HG03280 (cell line): ENCODE measurements at regions not wholly inside any gene's neighbourhood (a gene's known extent, or its start where the extent isn't known, plus 50 kb on each side); places are given as distances from the start of the nearest gene placed in this dataset.

ENCODE experiments used
- ATAC-seq: cut with Tn5 transposase; IDR thresholded peaks from one replicate; pipeline ENCODE4 v1.9.1; 2021; ENCODE audit warnings: mild to moderate bottlenecking, moderate library complexity; ENCODE audit not compliant: unreplicated experiment

DNA sequence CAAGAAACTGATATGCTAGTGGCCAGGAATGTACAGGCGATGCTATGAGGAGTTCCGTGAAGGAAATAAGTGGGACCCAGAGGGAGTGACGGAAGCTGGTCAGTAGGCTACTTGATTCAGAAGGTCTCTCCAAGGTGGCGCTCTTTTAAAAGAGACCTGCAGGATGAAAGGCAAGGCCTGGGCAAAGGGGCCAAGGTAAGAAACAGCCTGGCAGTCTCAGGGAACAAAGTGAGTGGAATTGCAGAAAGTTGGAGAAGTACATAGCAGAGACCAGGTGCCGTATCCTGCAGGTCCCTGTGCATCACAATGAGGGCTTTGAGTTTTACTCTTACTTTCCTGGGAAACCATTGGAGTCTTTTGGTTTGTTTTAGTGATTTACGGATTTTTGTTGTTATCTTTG, 905.6 kb downstream of the BCL11B start:
- ATAC-seq = no peak

DNA sequence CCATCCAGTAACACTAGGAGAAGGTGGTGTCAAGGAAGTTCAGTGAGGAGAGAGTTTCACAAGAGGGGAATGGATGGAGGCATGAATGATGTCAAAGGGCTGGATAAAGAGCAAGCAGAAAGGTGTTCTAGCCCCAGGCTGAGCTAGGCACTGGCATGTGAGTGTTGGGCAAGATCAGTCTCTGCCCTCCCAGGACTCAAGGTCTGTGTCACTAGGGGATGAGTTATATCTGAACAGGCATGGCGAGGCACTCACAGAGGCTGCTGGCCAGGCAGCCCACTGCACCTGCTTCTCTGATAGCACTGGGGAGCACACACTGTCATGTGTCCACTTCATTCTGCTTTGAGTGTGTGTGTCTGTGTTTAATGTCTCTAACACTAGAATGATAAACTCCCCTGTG, 903.8 kb downstream of the BCL11B start:
- ATAC-seq = no peak

DNA sequence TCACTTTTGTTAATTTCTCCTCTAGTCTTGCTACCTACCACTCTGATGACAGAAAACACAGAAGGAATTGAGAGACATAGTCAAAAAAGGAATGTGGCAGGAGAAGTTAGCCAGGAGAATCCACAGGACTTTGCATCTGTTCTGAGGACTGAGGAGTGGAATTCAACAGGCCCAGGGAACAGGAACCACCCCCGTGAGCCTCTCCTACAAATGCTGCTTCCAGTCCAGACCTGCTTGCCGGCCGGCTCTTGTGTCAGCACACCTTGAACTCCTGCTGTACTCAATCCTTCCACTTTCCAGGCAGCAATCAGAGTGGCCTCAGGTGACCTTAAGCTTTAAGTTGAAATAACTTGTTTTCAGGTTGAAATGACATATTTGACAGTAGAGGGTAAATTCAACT, 903.1 kb downstream of the BCL11B start:
- ATAC-seq = no peak

GRCh38 chr14:98369344-98369743, 902.7 kb downstream of the BCL11B start:
- ATAC-seq = no peak

DNA sequence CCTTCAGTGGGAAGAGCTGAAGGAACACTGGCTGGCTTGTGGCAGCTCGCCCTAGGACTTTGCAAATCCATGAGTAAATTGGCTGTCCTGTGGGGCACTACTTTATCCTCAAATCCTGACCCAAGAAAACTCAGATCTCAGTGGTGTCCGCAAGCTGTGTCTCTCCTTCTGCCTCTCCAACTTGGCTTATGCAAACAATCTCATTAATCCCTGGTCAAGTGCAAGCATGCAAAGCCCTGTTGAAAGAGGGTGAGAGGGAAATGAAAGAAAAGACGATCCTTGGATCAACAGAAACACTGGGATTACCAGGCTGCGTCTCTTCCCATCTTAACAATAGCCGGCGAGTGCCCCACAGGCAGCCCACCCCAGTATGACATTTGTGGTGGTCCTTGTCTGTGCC, 901.6 kb downstream of the BCL11B start:
- ATAC-seq = no peak

- no peak for ATAC-seq
These were observed 900.9 kb downstream of the BCL11B start for GRCh38 chr14:98371141-98371540.

DNA sequence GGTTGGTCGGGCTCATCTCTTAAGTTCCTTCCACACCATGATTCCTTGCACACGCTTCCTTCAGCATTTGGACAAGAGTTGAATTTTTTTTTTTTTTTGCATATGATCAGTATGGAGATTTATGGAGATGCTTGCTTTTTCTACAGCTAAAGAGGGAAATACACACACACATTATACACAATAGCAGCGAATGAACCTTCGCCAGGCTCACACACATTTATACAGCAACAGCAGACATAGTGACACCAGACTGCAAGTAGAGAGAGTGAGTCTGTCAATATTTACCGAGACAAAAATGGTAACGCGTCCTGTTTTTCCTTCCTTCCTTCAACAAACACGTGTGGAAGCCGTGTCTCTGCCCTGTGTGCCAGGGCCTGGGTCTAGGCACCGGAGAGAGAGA, 897.9 kb downstream of the BCL11B start:
- ATAC-seq = no peak

GRCh38 chr14:98375566-98375965, 896.4 kb downstream of the BCL11B start:
- no peak for ATAC-seq

DNA sequence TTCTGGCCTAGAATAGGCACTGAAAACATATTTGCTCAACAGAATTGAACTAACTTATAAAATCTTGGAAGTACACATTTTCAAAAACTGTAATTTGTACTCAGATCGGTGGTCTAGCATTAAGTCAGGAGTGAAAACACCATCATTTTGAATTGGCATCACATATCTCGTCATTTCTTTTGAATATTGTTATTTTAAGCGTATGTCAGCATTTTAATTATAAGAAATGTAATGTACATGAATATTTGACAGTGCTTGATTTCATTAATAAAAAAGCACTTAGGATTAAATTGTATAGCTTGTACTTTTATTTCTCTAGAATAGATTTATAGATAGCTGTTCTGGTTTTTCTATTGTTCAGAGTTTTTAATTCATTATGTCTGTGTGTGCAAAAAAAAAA, 892.2 kb downstream of the BCL11B start:
- no peak for ATAC-seq

DNA sequence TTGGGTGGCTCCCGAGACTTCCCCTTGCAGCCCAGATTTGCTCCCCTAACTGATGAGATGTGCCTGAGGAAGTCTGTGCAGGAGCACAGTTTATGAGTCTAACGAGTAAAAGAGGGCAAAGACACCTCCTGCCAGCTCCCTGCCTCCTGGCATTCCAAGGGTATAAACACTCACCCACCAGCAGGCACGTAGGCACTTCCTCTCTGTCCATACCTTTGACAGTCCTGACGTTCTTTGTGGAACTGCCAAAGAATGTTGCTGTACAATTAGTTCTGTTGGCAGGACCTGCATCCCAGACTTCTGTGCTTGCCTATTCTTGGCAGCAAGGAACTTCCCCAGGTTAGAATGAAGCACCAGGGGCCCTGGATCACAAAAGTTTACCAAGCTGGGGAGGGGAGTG, 889.3 kb downstream of the BCL11B start:
- no peak for ATAC-seq

GRCh38 chr14:98385851-98386250, 886.1 kb downstream of the BCL11B start:
- no peak for ATAC-seq

DNA sequence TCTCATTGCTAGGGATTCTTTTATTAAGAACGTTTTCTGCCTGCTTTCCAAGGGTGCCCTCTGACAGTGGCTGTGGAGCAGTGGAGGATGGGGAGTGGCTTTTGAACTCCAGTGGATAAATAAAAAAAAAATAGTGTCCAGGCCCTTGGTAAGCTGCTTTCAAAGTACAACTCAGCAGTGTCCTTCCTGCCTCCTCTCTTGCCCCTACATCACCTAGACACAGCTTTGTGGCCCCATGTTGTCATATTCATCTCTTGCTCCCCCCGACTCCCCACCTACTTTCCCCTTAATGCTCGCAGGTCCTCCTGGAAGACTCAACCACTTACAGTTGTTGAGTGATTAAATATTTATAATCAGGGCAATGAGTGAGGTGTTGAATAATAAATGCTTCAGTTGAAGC, 880.9 kb downstream of the BCL11B start:
- no peak for ATAC-seq

DNA sequence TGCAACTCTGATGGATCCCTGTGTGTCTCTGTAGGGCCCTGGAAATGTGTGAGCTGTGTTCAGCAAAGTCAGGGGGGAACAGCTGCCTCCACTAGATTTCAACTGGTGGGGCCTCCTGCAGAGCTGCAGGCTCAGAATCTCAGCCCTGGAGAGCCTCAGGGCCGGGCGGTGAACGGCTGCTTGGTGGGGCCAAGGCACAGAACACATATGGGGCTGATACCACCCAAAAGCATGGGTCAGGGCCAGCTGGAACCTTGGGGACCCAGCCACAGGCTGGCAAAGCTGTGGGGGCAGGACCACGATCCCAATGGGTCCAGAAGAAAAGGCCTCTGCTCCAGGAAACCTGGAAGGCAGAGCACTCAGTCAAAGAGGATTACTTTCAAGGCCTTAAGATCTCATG, 878.5 kb downstream of the BCL11B start:
- ATAC-seq = no peak

DNA sequence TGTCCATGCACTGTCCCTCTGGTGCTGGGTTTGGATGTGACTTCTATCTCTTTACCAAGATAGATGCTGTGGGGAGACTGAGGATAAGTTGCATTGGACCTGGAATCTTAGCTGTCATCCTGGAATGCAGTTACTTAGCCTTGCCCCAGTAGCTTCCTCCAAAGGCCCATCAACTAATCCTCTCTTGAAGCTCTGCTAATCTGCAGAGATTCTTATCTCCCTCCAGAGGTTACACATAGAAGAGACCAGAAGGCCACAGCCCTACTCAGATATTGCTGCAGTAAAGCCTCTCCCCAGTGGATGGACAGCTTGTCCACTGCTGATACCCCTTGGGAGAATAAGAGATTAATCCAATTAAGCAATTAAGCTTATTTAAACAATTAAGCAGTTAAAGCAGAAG, 867.2 kb downstream of the BCL11B start:
- ATAC-seq = no peak

DNA sequence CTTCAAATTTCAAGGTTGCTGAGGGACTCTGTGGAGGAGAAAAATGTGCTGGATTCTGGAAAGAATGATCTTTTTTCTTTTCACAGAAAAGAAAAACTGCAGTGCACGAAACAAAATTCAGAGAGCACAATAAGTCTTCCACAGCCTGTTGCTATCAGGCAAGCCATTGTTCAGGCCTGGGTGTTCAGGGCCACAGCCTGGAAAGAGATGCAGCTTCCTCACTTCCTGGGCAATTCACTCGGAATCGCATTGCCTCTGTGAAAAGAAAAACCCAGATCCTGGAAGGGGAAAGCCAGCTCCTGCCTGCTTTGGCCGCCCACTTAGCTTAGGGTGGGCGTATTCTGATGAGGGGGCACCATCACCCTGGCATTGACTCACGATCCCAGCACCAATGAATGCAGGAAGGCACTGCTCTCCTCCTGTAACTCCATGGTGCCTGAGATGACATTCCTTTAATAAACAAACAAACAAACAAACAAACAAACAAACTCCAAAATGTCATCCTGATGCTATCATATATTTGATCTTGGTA, 863.9 kb downstream of the BCL11B start:
- ATAC-seq = no peak

DNA sequence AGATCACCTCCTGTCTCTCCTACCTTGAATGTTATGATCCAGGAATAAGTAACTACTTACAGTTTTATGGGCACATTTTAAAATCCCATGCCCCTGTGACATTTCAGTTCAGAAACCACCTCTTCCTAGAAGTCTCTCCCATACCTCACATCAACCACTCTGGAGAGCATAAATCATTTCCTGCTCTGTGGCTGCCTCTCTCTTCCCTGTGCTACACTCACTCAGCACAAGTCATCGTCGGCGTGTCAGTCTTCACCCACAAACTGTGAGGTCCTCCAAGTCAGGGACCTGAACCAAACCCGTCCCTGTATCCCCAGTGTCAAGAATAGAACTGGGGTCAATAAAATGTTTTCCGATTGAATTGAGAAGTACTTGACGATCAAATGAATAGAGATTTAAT, 863.3 kb downstream of the BCL11B start:
- ATAC-seq = no peak

- ATAC-seq = no peak
These were observed 860.8 kb downstream of the BCL11B start for GRCh38 chr14:98411154-98411553.

- no peak for ATAC-seq
These were observed 859.6 kb downstream of the BCL11B start for GRCh38 chr14:98412431-98412830.

- no peak for ATAC-seq
These were observed 856.2 kb downstream of the BCL11B start for GRCh38 chr14:98415766-98416165.

DNA sequence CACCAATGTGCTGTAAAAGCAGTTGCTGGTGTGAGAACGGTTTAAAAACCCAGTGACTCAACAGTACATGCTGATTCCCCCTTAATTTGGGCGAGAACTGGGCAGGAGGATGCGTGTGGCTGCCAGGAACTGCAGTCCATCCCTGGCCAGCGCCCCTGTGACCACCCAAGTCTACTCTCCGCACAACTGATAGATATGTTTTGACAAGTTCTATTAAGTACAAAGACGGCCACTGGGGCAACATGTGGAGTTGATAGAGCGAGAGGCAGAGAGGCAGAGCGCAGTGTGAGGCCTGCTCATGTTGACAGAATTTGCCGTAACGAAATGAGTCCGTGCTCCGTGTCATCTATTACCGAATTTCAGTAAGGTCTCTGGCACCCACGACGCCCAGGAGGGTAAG, 855.0 kb downstream of the BCL11B start:
- no peak for ATAC-seq

GRCh38 chr14:98428483-98428994, 843.5 kb downstream of the BCL11B start:
- ATAC-seq = no peak

- ATAC-seq = no peak
These were observed 838.6 kb downstream of the BCL11B start for GRCh38 chr14:98433436-98433835.

DNA sequence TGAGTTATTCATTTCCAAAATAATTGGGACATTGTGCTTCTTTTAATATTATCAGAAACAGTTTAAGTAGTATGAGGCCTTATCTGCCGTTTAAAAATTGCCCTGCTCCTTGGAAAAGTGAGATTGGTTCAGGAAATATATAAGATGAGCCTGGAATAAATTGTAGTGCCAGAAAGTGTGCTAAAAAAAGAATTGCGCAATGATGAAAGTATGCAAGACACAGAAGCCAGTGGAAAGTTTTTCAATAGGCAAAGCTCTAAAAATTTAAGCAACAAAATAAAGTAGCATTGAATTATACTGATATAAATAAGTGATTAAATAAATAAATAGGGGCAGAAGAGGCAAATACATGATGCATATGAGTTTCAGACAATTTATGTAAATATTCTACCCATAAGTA, 834.9 kb downstream of the BCL11B start:
- no peak for ATAC-seq

- ATAC-seq = no peak
These were observed 827.9 kb downstream of the BCL11B start for GRCh38 chr14:98444077-98444476.
